ENCODE measurements at regions not wholly inside any gene's neighbourhood (a gene's known extent, or its start where the extent isn't known, plus 50 kb on each side); places are given as distances from the start of the nearest gene placed in this dataset.

- no peak for DNase-seq (ENCODE audit: low spot score)
Measured at GRCh38 chr6:65818576-65818975, 111.5 kb upstream of the EYS start.

GRCh38 chr6:65816991-65817390 is 110.0 kb upstream of the EYS start:
- no peak for DNase-seq (ENCODE audit: low spot score)

GRCh38 chr6:65814071-65814470 is 107.0 kb upstream of the EYS start:
- no peak for DNase-seq (ENCODE audit: low spot score)

- no peak for DNase-seq (ENCODE audit: low spot score)
Measured at GRCh38 chr6:65803186-65803585, 96.2 kb upstream of the EYS start.

- DNase-seq (ENCODE audit: low spot score) = no peak
Measured at GRCh38 chr6:65799389-65799788, 92.4 kb upstream of the EYS start.

- no peak for DNase-seq (ENCODE audit: low spot score)
Measured at GRCh38 chr6:65798280-65799014, 91.4 kb upstream of the EYS start.

- DNase-seq (ENCODE audit: low spot score) = no peak
Measured at GRCh38 chr6:65790666-65791065, 83.6 kb upstream of the EYS start.

GRCh38 chr6:65787787-65788186 is 80.8 kb upstream of the EYS start:
- DNase-seq (ENCODE audit: low spot score) = no peak

GRCh38 chr6:65786815-65787214 is 79.8 kb upstream of the EYS start:
- DNase-seq (ENCODE audit: low spot score) = no peak

- no peak for DNase-seq (ENCODE audit: low spot score)
Measured at GRCh38 chr6:65780691-65781090, 73.7 kb upstream of the EYS start.

- DNase-seq (ENCODE audit: low spot score) = peak; percentile 1
Measured at GRCh38 chr6:65776332-65776731, 69.3 kb upstream of the EYS start.

GRCh38 chr6:65771946-65772345 is 64.9 kb upstream of the EYS start:
- DNase-seq (ENCODE audit: low spot score) = no peak

GRCh38 chr6:65761890-65762289 is 54.9 kb upstream of the EYS start:
- no peak for DNase-seq (ENCODE audit: low spot score)

GRCh38 chr6:65760285-65760684 is 53.3 kb upstream of the EYS start:
- DNase-seq (ENCODE audit: low spot score) = peak; percentile 59
